ENCODE measurements at regions not wholly inside any gene's neighbourhood (a gene's known extent, or its start where the extent isn't known, plus 50 kb on each side); places are given as distances from the start of the nearest gene placed in this dataset.

- no peaks in the 10 kb centered on the region for H3K36me3 ChIP-seq
- H3K27ac ChIP-seq, result no peak overlapping the region
- H3K4me1 ChIP-seq, result peaks cover 0 to 3% of the 10 kb centered on the region in 2 donors
- DNase-seq (ENCODE audit: low spot score), result no peak
- no peaks in the 10 kb centered on the region for H3K9me3 ChIP-seq
- H3K27me3 ChIP-seq, result no peaks in the 10 kb centered on the region
- TF ChIP-seq CTCF (IDR thresholded peaks at IDR 0.05), result no peak
- no peak overlapping the region for H3K4me3 ChIP-seq
Observed at GRCh38 chr15:29560896-29561295, 261.4 kb downstream of the TJP1 start.

- TF ChIP-seq CTCF (IDR thresholded peaks at IDR 0.05), result no peak
- no peak for DNase-seq (ENCODE audit: low spot score)
Observed at GRCh38 chr15:29558261-29558660, 264.0 kb downstream of the TJP1 start.

GRCh38 chr15:29557171-29557570 lies 265.1 kb downstream of the TJP1 start:
- no peak for DNase-seq (ENCODE audit: low spot score)
- Histone ChIP-seq H3K27ac (no peak overlapping the region), H3K4me3 (no peak overlapping the region), H3K27me3 (no peaks in the 10 kb centered on the region), H3K36me3 (no peaks in the 10 kb centered on the region), H3K9me3 (no peaks in the 10 kb centered on the region), H3K4me1 (peaks cover 0 to 14% of the 10 kb centered on the region in 2 donors)
- TF ChIP-seq CTCF (IDR thresholded peaks at IDR 0.05), result no peak

More at GRCh38 chr15:29558261-29558660, 264.0 kb downstream of the TJP1 start:
- no peaks in the 10 kb centered on the region for H3K27me3 ChIP-seq
- no peak overlapping the region for H3K27ac ChIP-seq
- peaks cover 0 to 14% of the 10 kb centered on the region in 2 donors for H3K4me1 ChIP-seq
- H3K4me3 ChIP-seq, result no peak overlapping the region
- no peaks in the 10 kb centered on the region for H3K9me3 ChIP-seq
- no peaks in the 10 kb centered on the region for H3K36me3 ChIP-seq

GRCh38 chr15:29556380-29556779 lies 265.9 kb downstream of the TJP1 start:
- Histone ChIP-seq H3K4me3 (no peak overlapping the region), H3K4me1 (peaks cover 0 to 14% of the 10 kb centered on the region in 2 donors), H3K27me3 (no peaks in the 10 kb centered on the region), H3K36me3 (no peaks in the 10 kb centered on the region), H3K27ac (no peak overlapping the region), H3K9me3 (no peaks in the 10 kb centered on the region)
- no peak for DNase-seq (ENCODE audit: low spot score)
- TF ChIP-seq CTCF (IDR thresholded peaks at IDR 0.05), result no peak

GRCh38 chr15:29554531-29554930 lies 267.7 kb downstream of the TJP1 start:
- H3K36me3 ChIP-seq, result no peaks in the 10 kb centered on the region
- DNase-seq (ENCODE audit: low spot score), result no peak
- no peak for TF ChIP-seq CTCF (IDR thresholded peaks at IDR 0.05)

GRCh38 chr15:29550834-29551465 lies 271.3 kb downstream of the TJP1 start:
- no peak for TF ChIP-seq CTCF (IDR thresholded peaks at IDR 0.05)
- Histone ChIP-seq H3K27me3 (no peaks in the 10 kb centered on the region), H3K36me3 (no peaks in the 10 kb centered on the region), H3K9me3 (no peaks in the 10 kb centered on the region), H3K4me1 (peaks cover 0 to 11% of the 10 kb centered on the region in 2 donors), H3K27ac (no peak overlapping the region), H3K4me3 (no peak overlapping the region)
- DNase-seq (ENCODE audit: low spot score), result no peak

More at GRCh38 chr15:29554531-29554930, 267.7 kb downstream of the TJP1 start:
- no peaks in the 10 kb centered on the region for H3K27me3 ChIP-seq
- H3K4me1 ChIP-seq, result peaks cover 0 to 14% of the 10 kb centered on the region in 2 donors
- no peaks in the 10 kb centered on the region for H3K9me3 ChIP-seq
- no peak overlapping the region for H3K4me3 ChIP-seq
- no peak overlapping the region for H3K27ac ChIP-seq
